Stimulated activated naive CD8-positive, alpha-beta T cell treated with anti-CD3 and anti-CD28 coated beads, Interleukin-15, Interleukin-2, amounts not matched to agents 100 U/mL and 50 U/mL, for 24 hours (primary cell): ENCODE measurements at regions not wholly inside any gene's neighbourhood (a gene's known extent, or its start where the extent isn't known, plus 50 kb on each side); places are given as distances from the start of the nearest gene placed in this dataset.
"Not testable (repeated sequence)": the region's sequence is repeated elsewhere in the genome, so short reads cannot be mapped to it uniquely, and the experiment has no call there.

Experiments
- ATAC-seq: fragments of 150-1000 bp; cut with Tn5 transposase; one replicate; pipeline ENCODE4 v1.10.0; 2021
- DNase-seq: peaks from one replicate; pipeline ENCODE4 v3.0.0; 2021

DNA sequence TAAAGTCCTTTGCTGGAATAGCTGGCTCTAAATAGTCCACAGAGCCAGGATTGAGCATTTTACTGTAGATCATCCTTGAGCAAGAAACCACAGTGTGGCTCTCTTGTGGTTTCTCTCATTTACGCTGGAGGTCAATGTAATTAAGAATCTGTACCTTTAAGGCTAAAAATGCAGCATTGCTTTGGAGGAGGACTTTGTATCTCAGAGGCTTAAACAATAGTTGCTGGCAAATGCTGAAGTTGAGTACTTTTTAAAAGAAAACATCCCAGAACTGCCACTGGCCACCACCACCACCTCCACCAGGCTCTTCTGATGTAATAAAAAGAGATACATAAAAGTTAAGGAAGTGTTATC lies 177.3 kb upstream of the ADAMTSL1 start:
- DNase-seq, result no peak
- no peak for ATAC-seq

DNA sequence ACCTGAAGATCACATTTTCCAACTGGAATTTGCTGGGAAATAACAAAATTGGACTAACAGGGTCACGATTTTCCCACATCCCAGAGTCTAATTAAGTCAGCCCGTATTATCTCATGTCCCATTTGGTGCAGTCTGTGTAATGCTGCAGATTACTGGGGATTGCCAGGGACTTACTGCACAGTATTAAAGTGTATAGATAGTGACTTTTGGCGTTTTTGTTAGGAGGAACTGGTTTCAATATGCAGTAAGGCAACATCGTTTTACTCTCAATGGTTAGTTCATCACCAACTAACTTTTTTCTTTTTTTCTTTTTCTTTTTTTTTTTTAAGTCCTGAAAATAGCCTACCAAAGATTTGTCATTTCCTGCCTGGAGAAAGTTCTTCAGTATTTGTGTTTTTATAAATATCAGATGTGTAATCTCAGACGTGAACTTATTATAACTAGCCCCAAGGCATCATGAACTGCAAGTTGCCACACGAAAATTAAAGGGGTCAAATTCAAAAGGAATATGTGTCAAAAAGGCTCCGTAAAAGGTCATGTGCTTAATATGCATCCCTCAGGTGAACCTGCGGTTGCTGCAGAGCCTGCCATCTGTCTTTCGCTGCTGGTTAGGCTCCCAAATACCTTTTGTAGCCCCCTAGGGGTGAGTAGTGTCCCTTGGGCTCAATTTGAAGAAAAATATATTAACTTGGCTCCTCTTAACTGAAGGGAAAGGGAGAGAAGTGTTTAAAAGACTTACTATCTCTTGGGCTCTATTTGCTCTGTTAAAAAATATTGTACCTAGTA lies 176.7 kb upstream of the ADAMTSL1 start:
- ATAC-seq, result no peak
- DNase-seq, result no peak

DNA sequence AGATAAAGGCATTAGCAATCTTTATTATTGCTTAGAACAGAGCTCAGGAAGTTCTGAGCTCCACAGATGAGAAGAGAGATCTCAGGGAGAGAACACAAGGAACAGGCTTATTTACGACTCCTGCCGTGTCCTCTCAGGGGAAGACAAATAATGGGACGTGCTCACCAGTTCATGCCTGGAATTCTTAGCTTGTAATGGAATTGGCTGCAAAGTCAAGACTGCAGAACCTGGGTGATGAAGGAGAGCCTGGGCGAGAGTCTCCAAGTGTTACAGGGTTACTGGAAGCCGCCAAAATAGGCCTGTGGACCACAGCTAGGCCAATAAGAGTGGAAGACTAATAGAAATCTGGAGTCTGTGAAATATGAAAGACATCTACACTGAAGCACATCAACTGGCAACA lies 174.5 kb upstream of the ADAMTSL1 start:
- ATAC-seq (no peak), DNase-seq (no peak)

DNA sequence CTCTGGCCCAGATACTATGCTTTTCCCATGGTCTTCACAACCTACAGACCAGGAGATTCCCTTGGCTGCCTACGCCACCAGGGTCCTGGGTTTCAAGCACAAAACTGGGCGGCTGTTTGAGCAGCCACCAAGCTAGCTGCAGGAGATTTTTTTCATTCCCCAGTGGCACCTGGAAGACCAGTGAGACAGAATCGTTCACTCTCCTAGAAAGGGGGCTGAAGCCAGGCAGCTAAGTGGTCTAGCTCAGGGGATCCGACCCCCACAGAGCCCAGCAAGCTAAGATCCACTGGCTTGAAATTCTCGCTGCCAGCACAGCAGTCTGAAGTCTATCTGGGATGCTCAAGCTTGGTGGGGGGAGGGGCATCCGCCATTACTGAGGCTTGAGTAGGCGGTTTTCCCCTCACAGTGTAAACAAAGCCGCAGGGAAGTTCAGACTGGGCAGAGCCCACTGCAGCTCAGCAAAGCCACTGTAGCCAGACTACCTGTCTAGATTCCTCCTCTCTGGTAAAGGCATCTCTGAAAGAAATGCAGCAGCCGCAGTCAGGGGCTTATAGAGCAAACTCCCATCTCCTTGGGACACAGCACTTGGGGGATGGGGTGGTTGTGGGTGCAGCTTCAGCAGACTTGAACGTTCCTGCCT lies 168.7 kb upstream of the ADAMTSL1 start:
- not testable (repeated sequence) for ATAC-seq, DNase-seq

DNA sequence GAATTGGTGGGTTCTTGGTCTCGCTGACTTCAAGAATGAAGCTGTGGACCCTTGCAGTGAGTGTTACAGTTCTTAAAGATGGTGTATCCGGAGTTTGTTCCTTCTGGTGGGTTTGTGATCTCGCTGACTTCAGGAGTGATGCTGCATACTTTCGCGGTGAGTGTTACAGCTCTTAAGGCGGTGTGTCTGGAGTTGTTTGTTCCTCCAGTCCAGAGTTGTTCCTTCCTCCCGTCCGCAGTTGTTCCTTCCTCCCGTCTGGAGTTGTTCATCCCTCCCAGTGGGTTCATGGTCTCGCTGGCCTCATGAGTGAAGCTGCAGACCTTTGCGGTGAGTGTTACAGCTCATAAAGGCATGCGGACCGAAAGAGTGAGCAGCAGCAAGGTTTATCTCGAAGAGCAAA lies 159.6 kb upstream of the ADAMTSL1 start:
- no peak for ATAC-seq
- no peak for DNase-seq

DNA sequence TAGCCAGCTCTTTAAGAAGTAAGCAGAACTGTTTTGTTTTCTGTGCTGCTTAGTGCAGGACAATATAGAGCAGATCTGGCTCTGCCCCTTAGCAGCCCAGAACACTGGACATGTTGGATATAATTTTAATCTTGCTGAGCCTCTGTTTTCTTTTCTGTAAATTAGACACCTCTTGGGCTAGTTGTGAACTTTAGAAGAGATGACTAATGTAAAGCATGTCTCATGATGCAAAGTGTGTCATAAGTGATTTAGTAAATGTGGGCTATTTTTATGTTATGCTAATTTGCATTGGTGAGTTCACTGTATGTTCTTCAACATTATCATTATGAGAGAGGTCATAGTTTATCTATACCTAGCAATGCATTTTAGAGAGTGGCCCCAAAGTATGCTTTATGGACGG lies 156.1 kb upstream of the ADAMTSL1 start:
- ATAC-seq, result no peak
- DNase-seq, result no peak

DNA sequence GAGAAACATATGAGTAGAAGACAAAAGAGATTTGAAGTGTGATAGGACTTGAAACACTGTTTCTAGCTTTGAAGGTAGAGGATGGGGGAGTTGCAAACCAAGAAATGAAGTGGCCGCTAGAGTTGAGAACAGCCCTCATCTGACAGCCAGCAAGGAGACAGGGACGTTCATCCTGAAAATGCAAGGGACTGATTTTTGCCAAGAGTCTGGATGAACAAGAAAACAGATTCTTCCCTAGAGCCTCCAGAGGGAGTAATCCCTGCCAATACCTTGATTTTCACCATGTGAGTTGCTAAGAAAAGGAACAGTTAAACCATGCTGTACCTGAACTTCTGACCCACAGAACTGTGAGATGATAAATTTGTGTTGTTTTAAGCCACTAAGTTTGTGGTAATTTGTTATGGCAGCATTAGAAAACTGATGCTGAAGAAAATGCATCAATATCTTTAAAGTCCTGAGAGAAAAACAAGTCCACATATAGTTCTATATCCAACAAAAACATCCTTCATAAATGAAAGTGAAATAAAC lies 154.0 kb upstream of the ADAMTSL1 start:
- DNase-seq, result no peak
- no peak for ATAC-seq

DNA sequence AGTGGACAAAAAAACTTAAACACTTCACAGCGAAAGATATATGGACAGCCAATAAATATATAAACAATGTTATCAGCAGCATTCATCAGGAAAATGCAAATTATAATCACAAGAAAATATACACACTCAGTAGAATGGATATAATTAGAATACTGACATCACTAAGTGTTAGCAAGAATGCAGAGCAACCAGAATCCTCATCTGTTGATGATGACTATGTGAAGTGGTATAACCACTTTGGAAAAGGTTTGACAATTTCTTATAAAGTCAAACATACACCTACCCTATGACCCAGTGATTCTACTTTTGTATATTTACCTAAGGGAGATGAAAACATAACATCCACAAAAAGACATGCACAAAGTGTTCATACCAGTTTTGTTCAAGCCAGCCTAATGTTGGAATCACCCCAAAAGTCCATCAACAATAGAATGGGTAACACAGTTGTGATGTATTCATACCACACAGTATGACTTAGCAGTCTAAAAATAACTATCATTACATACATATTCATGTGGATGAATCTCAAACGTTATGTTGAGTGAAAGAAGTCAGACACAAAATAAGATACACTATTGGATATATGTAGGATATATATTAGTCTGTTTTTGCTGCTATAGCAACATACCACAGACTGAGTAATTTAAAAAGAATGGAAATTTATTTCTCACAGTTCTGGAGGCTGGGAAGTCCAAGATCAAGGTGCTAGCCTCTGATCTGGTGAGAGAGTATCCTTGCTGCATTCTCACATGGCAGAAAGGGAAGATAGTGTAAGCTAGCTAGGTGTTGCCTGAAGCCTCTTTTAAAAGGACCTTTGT lies 148.8 kb upstream of the ADAMTSL1 start:
- ATAC-seq (no peak), DNase-seq (no peak)

DNA sequence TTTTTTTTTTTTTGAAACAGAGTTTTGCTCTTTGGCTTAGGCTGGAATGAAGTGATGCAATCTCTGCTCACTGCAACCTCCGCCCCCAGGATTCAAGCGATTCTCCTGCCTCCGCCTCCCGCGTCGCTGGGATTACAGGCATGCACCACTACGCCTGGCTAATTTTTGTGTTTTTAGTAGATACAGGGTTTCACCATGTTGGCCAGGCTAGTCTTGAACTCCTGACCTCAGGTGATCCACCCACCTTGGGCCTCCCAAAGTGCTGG lies 148.3 kb upstream of the ADAMTSL1 start:
- DNase-seq, ATAC-seq: not testable (repeated sequence)

DNA sequence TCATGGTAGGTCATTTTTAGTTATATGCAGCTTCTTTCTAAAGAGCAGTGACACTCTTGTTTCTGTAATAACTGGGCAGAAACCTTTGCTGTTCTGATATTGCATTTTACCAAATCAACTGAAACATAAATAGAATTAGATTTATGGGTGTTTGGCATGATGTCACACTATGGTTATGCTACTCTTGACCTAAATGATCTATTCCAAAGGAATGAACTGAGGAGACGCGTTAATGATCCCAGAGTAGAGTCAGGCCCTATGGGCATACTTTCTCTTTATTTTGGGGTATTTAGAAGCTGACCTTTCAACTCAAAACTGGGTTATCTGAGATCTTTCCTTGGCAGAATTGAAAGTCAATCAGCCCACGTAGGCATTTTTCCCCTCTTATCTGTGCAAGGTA lies 146.8 kb upstream of the ADAMTSL1 start:
- DNase-seq, result no peak
- ATAC-seq, result no peak

DNA sequence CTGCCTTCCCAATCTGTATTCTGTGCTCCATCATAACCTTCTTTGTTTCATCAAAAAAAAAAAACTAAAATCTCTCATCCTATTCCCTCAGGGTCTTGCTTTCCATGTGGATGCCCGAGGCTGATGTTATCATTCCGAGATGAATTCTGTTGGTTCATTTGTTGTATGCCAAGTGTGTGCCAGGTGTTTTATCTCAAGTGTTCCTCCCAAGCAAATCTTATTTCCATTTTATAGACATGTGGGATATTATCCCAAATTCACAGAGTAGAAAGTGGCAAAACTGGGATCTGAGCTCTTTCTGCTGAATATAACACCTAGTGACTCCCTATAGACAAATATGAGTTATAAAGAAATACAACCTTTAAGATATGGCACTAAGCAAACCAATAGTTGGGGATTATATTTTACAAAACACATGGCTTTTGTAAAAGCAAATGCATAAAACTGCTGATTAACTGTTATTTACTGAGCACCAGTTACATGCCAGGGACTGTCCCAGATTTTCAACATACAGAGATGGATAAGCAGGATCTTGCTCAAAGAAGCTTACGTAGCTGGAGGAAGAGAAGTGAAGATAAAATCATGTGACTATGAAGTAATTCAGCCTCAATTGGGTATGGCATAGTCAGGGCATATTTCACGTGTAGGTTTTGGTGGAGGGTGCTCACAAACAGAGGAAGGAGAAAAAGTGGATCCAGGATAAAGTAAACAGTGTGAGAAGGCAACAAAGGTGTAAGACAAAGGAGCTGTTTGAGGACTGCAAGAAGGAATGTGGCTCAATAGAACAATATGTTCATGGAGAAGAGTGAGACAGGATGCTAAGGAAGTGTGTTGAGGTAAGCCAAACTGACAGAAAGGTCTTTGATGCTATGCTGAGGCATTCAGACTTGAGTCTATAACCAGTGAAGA lies 143.3 kb upstream of the ADAMTSL1 start:
- DNase-seq, result no peak
- no peak for ATAC-seq

DNA sequence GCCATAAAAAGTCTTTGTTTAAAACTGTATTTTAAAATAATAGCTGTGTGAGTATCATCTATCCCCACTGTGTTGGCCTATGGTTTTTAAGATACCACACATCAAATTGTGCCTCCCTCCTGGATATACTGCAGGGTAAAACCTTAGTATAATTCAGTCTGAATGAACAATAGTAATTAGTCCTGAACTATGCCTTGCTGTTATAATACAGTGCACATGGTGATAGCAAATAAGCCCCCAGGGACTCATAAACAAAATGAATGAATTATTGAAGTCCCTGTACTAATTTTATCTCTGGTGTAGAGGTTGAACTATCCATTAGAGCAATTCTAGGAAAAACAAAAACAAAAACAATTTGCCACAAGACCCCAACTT lies 142.7 kb upstream of the ADAMTSL1 start:
- ATAC-seq, result no peak
- DNase-seq, result no peak

DNA sequence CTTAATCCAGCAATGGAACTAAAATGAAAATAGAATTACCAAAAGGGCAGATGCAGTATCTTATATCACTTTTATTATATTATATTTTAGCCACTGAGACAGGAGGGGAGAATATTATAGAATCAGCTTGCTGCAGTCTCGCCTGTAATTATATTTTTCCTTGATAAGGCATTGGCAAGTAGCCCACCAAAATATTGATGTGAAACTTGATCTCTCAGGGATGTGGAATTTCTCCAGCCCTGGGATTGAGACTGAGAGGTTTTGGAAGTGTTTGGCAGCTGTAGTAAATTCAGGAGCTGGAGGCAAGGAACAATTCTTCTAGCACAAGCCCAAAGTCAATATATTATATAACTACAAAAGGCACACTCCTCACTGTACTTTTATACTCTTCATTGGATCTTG lies 142.1 kb upstream of the ADAMTSL1 start:
- DNase-seq, result no peak
- ATAC-seq, result no peak

DNA sequence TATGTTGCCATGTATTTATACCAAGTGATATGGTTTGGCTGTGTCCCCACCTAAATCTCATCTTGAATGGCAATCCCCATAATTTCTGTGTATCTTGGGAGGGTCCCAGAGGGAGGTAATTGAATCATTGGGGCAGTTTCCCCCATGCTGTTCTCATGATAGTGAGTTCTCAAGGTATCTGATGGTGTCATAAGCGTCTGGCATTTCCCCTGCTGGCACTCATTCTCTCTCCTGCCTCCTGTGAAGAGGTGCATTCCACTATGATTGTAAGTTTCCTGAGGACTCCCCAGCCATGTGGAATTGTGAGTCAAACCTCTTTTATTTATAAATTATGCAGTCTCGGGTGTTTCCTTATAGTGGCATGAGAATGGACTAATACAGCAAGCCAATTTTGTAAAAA lies 140.8 kb upstream of the ADAMTSL1 start:
- ATAC-seq, result no peak

DNA sequence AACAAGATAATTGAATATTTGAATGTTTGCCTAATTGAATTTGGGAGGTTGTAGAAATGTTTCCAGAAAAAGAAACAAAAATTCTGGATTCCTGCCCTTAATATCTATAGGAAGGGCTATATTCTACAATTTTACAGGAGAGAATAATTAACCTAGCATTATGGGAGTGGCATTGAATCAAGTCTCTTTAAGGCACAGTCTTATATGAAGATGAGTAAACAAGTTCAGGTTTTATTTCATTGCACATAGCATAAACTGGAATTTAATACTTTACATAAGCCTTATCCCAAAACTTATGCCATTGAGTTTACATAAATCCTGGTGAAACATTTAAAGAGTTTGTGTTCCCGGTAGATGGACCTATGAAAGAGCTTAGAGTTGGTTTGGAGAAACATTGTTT lies 138.1 kb upstream of the ADAMTSL1 start:
- DNase-seq (no peak), ATAC-seq (no peak)

More for the DNA sequence above, 140.8 kb upstream of the ADAMTSL1 start:
- DNase-seq, result no peak

DNA sequence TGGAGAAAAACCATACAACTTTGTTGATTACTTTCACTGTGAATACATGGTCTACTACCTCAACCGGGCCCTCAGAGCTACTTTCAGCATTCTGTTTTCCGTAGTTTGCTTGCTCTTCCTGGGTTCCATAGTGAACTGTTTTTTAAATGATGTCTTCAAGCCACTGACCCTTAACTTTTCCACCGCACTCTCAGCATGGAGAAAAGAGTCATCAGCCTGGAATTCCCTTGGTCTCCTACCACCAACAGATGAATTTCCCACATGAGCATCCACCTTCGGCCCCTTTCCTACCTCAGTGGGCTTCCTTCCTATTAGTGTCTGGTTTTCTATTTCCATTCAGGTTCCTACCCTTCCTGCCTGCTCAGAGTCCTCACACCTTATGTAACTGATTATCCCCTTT lies 135.9 kb upstream of the ADAMTSL1 start:
- DNase-seq, result no peak
- no peak for ATAC-seq

DNA sequence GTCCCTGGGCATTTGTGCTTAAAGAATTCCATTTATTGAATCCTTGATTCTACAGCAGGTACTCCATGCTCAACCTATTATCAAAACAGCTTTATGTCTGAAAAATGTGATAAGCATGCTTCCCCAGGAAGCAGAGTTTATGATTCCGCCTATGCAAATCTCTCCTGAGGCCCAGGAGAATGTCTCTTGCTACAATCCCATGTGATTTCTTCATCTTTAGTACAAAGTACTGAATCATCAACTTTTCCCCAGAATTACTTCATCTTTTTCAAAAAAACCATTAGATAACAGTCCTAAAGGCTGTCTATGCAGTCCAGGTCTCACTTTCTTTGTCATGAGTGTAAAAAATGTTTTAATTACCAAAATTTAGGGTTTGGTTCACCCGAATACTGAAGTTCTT lies 130.2 kb upstream of the ADAMTSL1 start:
- ATAC-seq (no peak), DNase-seq (no peak)

DNA sequence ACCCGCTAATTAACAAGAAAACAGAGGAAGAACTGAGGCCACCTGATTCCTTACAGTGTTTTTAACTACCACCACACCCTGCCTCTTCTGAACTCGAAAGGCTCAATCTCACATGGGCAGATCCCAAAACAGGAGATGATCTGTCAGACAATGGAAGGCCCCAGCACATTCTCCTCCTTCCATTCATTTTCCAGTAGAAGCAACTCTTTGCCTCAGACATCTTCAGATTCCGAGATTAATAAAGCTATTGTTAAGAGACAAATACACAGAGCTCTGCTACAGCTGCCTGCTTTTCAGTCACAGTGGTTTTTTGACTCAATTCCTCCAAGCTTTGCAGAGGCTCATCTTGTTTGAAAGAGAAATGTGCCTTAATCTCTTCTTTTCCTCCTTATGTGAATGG lies 127.2 kb upstream of the ADAMTSL1 start:
- ATAC-seq (no peak), DNase-seq (no peak)

DNA sequence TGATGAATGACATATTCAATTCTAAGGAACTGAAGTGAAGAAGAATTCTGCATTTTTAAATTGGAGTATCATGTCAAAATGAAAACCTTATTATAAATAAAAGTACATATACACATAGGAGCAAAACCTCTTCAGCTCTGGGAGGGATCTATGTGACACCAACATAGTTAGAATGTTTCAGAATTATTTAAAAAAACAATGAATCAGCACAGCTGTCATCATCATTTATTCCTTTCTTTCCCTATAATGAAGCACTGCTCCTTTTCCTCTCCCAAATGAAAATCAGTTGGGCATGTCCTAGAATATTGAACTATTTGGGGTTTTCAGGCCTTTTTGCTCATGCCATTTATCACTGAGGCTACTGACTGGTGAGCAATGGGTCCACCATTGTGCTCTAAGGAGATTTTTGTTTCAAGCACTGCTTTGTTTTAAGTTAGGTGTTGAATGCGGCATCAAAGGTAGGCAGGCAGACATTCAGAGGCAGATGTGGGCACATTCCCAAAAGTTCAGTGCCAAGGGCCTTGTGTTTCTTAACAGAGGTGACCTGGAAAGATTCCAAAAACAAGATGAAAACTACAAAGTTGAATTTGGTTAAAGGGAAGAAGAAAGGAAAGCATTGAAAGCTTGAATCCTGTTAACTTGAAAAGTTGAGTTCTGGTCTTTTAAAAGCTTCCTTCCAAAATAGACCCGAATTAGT lies 126.4 kb upstream of the ADAMTSL1 start:
- DNase-seq, result no peak
- no peak for ATAC-seq

DNA sequence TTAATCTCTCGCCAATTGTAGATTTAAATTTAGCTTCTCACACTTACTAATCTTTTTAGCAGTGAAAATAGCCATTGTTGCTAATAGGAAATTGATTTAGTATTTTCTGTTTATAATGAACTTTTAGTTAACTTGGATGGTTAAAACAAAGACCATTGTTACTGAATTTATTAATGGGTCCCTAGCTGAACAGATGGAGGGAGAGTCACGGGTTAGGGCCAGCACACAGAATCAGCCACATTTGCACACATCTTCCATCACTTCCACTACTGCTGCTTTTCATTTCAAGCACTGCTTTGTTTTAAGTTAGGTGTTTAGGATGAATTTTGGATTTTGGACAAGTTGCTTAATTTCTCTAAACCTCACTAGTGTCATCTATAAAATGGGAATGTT lies 125.9 kb upstream of the ADAMTSL1 start:
- DNase-seq, result no peak
- no peak for ATAC-seq

DNA sequence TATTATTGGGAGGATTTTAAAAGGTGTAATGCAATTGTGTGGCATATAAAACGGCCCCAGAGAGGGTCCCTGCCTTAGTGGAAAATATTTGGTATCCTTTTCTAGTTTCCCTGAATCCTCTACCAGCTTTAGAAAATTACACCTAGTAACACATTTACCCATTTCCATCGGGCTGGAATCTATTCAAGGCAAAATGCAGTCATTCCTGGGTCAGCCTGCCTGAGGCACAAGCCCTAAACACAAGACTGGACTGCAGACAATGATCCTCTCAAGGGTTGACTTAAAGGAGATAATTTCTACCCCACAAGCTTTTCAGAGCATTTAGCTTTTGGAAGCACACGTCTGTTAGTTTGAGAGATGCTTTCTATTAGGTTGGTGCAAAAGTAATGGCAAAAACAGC lies 124.4 kb upstream of the ADAMTSL1 start:
- no peak for ATAC-seq

DNA sequence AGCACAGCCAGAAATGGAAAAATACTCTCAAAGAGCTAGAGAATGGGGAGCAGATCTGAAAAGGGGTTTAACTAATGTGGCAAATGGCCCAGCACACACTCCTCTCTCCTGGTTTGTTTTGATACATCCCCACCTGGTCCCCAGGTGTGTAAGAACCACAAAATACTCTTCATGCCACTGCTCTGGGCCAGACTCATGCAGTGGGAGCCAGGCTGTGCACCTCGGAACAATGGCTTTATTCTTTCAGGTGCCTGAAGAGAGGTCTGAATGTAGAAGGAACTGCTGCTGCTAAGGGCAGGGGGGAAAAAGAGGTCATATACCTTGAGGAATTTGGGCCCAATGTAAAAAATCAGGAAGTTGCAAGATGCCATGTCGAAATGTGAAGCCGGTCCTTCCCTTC lies 123.9 kb upstream of the ADAMTSL1 start:
- DNase-seq (no peak), ATAC-seq (no peak)

More for the DNA sequence above, 124.4 kb upstream of the ADAMTSL1 start:
- DNase-seq, result no peak
